SU-DHL-6 (cell line): ENCODE measurements at regions not wholly inside any gene's neighbourhood (a gene's known extent, or its start where the extent isn't known, plus 50 kb on each side); places are given as distances from the start of the nearest gene placed in this dataset.

Experiments used
- H2AFZ ChIP-seq: fragments of 200-600 bp; sonication (generic); 2 replicates; pipeline ENCODE4 v1.6.1; 2014; ENCODE audit warnings: low read depth, mild to moderate bottlenecking, moderate library complexity, mixed read lengths, antibody characterized with exemption, low read length; ENCODE audit not compliant: severe bottlenecking
- H3F3A ChIP-seq: fragments of 200-600 bp; shearing (Covaris generic); 2 replicates; pipeline ENCODE4 v1.6.0; 2016; ENCODE audit warnings: antibody characterized with exemption, mild to moderate bottlenecking; ENCODE audit not compliant: insufficient read depth
- H3K27ac ChIP-seq: fragments of 200-600 bp; sonication (generic); 2 replicates; pipeline ENCODE4 v1.5.1; 2016; ENCODE audit warnings: low read depth, mild to moderate bottlenecking, low read length, moderate library complexity, mixed read lengths
- H3K27me3 ChIP-seq: fragments of 200-600 bp; sonication (generic), shearing (Covaris generic); 2 replicates; pipeline ENCODE4 v1.6.0; 2014; ENCODE audit warnings: mild to moderate bottlenecking, low read length
- H3K36me3 ChIP-seq: fragments of 200-600 bp; sonication (generic); 2 replicates; pipeline ENCODE4 v1.6.1; 2014; ENCODE audit warnings: mild to moderate bottlenecking, low read length, mixed read lengths
- H3K4me2 ChIP-seq: fragments of 300-600, 200-600 bp; shearing (Covaris generic), sonication (generic); 2 replicates; pipeline ENCODE4 v1.6.0; 2014; ENCODE audit warnings: low read length, low read depth, mild to moderate bottlenecking; ENCODE audit not compliant: poor library complexity, severe bottlenecking
- H3K4me3 ChIP-seq: fragments of 200-600 bp; sonication (generic); 2 replicates; pipeline ENCODE4 v1.5.1; 2014; ENCODE audit warnings: antibody characterized with exemption, low read length, mild to moderate bottlenecking, mixed read lengths; ENCODE audit not compliant: insufficient read depth, poor library complexity, severe bottlenecking
- H3K79me2 ChIP-seq: fragments of 200-600 bp; sonication (generic); 2 replicates; pipeline ENCODE4 v1.6.1; 2014; ENCODE audit warnings: mild to moderate bottlenecking, low read length, moderate library complexity; ENCODE audit not compliant: insufficient read depth
- H3K9ac ChIP-seq: fragments of 200-600 bp; sonication (generic); 2 replicates; pipeline ENCODE4 v1.7.0; 2014; ENCODE audit warnings: mild to moderate bottlenecking, low read length
- H3K9me2 ChIP-seq: fragments of 200-600 bp; sonication (generic); replicated peaks from 2 replicates; pipeline ENCODE4 v1.6.1; 2014; ENCODE audit warnings: low read length; ENCODE audit not compliant: insufficient read depth
- H3K9me3 ChIP-seq: fragments of 200-600 bp; sonication (generic); 2 replicates; pipeline ENCODE4 v1.6.1; 2014; ENCODE audit warnings: low read length, mixed read lengths; ENCODE audit not compliant: insufficient read depth
- H4K20me1 ChIP-seq: fragments of 200-600 bp; sonication (generic); 2 replicates; pipeline ENCODE4 v1.6.1; 2014; ENCODE audit warnings: low read depth, mild to moderate bottlenecking, antibody characterized with exemption, low read length, moderate library complexity, mixed read lengths
- CTCF ChIP-seq: fragments of 200-600 bp; sonication (generic); IDR thresholded peaks from one replicate; pipeline ENCODE4 v1.5.1; 2017; ENCODE audit warnings: antibody characterized with exemption, mild to moderate bottlenecking, low read length, moderate library complexity; ENCODE audit not compliant: insufficient read depth, poor library complexity, severe bottlenecking
- EZH2phosphoT487 ChIP-seq: fragments of 200-600 bp; sonication (generic), shearing (Covaris generic); conservative IDR thresholded peaks from 2 replicates; pipeline ENCODE4 v1.6.1; 2018; ENCODE audit warnings: mild to moderate bottlenecking, antibody characterized with exemption, low read length, moderate library complexity, mixed read lengths

DNA sequence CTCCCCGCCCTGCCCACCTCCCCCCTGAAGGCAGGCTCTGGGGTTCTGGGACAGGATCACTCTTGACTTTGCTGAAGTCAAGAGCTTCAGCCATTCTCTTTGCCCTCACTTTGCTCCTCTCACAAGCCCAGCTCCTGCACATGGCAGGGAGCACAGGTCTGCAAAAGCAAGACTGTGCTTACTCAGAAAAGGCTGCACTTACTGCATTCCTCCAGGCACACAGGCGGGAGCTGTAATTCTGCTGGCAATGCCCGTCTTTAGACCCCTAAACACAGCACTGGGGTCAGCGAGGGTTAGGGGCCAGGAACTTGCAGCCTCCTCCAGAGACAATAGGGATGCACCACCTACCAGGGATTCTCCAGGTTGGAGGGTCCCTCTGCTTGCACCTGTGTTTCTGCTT lies 523.7 kb downstream of the TCERG1L start:
- Histone ChIP-seq H3K79me2 (no peaks in the 10 kb centered on the region), H3K9me3 (no peaks in the 10 kb centered on the region), H3K27me3 (no peaks in the 10 kb centered on the region), H2AFZ (no peak overlapping the region), H3K9me2 (no peaks in the 10 kb centered on the region), H3K27ac (no peak overlapping the region), H4K20me1 (no peaks in the 10 kb centered on the region), H3K4me2 (no peak overlapping the region), H3F3A (no peaks in the 10 kb centered on the region), H3K36me3 (no peaks in the 10 kb centered on the region), H3K4me3 (no peak overlapping the region), H3K9ac (no peak overlapping the region)
- no peak for TF ChIP-seq CTCF
- no peak for TF ChIP-seq EZH2phosphoT487

DNA sequence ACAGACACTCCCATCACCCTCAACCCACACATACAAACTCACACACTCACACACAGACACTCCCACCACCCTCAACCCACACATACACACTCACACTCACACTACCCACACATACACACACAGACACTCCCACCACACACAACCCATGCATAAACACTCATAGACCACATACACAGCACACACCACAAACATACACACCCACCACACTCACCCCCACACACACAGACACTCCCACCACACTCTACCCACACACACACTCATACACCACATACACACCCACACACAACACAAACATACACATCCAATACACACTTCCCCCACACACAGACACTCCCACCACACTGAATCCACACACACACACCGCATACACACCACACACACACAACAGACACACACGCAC lies 521.2 kb downstream of the TCERG1L start:
- H3K4me2 ChIP-seq: no peak overlapping the region
- H3K9ac ChIP-seq: no peak overlapping the region
- H2AFZ ChIP-seq: no peak overlapping the region
- no peak for TF ChIP-seq CTCF
- no peak for TF ChIP-seq EZH2phosphoT487
- no peak overlapping the region for H3K4me3 ChIP-seq
- no peaks in the 10 kb centered on the region for H3K27me3 ChIP-seq
- no peak overlapping the region for H3K27ac ChIP-seq
- no peaks in the 10 kb centered on the region for H4K20me1 ChIP-seq
- no peaks in the 10 kb centered on the region for H3K79me2 ChIP-seq
- H3K9me3 ChIP-seq: no peaks in the 10 kb centered on the region
- H3F3A ChIP-seq: no peaks in the 10 kb centered on the region
- H3K36me3 ChIP-seq: no peaks in the 10 kb centered on the region
- no peaks in the 10 kb centered on the region for H3K9me2 ChIP-seq

DNA sequence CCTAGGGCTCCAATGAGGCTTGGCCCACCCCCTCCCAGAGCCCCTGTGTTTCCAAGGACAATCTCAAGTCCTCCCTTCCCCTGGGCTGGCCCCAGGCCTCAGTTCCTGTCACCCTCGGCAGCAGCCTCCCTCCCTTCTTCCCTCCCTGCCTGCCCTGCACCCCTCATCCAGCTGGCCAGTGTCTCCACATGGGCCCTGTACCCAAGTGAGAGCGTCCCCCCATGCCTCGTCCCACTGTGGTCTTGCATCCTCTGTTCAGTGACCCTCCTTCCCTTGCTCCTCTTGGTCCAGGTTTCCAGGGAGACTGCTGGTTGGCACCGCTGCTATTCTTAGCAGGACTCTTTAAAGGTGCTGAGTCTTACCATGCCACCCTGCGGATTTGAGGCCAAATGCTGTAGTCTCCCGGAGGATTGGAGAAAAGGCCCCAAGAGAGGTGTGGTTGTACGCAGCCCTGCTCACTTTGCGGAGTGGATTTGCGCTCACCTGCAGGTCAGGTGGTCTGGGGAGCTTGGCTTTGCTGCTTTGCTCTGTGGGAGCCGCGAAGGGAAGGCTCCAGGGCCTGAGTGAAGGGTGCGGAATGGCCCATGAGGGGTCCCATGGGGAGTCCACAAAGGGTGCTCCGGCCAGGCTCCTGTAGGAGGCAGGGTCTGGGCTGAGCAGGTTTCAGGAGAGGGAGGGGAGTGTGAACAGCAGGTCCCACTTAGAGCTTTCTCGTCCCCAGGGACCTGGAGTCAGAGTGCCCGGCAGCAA lies 519.2 kb downstream of the TCERG1L start:
- TF ChIP-seq CTCF (no peak), EZH2phosphoT487 (no peak)
- no peaks in the 10 kb centered on the region for H3F3A ChIP-seq
- H2AFZ ChIP-seq: no peak overlapping the region
- H3K79me2 ChIP-seq: no peaks in the 10 kb centered on the region
- H3K4me2 ChIP-seq: no peak overlapping the region
- H4K20me1 ChIP-seq: no peaks in the 10 kb centered on the region
- H3K9ac ChIP-seq: no peak overlapping the region
- H3K27me3 ChIP-seq: no peaks in the 10 kb centered on the region
- no peak overlapping the region for H3K27ac ChIP-seq
- no peak overlapping the region for H3K4me3 ChIP-seq
- no peaks in the 10 kb centered on the region for H3K36me3 ChIP-seq
- H3K9me3 ChIP-seq: no peaks in the 10 kb centered on the region
- no peaks in the 10 kb centered on the region for H3K9me2 ChIP-seq
